Chondrocyte (in vitro differentiated cells): ENCODE measurements at regions not wholly inside any gene's neighbourhood (a gene's known extent, or its start where the extent isn't known, plus 50 kb on each side); places are given as distances from the start of the nearest gene placed in this dataset.
A peak's percentile ranks its signal among the peaks of the same experiment; 100 is the strongest.

Experiments
- DNase-seq: peaks from one replicate; pipeline ENCODE4 v3.0.0; 2021; ENCODE audit warnings: mixed read lengths, low spot score
- H3K27ac Mint-ChIP-seq: one replicate; pipeline ENCODE4 v1.8.0; 2021; ENCODE audit warnings: mild to moderate bottlenecking, moderate library complexity, mixed read lengths; ENCODE audit not compliant: unreplicated experiment
- H3K27me3 Mint-ChIP-seq: 2 replicates; pipeline ENCODE4 v1.8.0; 2021; ENCODE audit warnings: low read depth, mixed read lengths
- H3K36me3 Mint-ChIP-seq: 2 replicates; pipeline ENCODE4 v1.8.0; 2021; ENCODE audit warnings: low read depth, mixed read lengths
- H3K4me1 Mint-ChIP-seq: 2 replicates; pipeline ENCODE4 v1.8.0; 2021; ENCODE audit warnings: low read depth, mild to moderate bottlenecking, mixed read lengths
- H3K4me3 Mint-ChIP-seq: one replicate; pipeline ENCODE4 v1.8.0; 2021; ENCODE audit warnings: mild to moderate bottlenecking, moderate library complexity, mixed read lengths; ENCODE audit not compliant: unreplicated experiment
- H3K9me3 Mint-ChIP-seq: 2 replicates; pipeline ENCODE4 v1.8.0; 2021; ENCODE audit warnings: low read depth, mixed read lengths
- CTCF ChIP-seq: fragments of 200-600 bp; sonication (generic); IDR thresholded peaks from 2 replicates; pipeline ENCODE4 v1.5.0; 2021; ENCODE audit warnings: antibody characterized with exemption, mild to moderate bottlenecking, moderate library complexity

GRCh38 chr2:225916692-225917091 lies 517.2 kb downstream of the NYAP2 start:
- Mint-ChIP-seq H3K27ac (no peak overlapping the region), H3K27me3 (no peaks in the 10 kb centered on the region), H3K4me3 (no peak overlapping the region), H3K4me1 (no peaks in the 10 kb centered on the region), H3K9me3 (peaks cover 21% of the 10 kb centered on the region), H3K36me3 (peaks cover 8% of the 10 kb centered on the region)
- no peak for TF ChIP-seq CTCF
- DNase-seq = no peak

GRCh38 chr2:225911019-225911418 lies 511.5 kb downstream of the NYAP2 start:
- no peak for TF ChIP-seq CTCF
- no peaks in the 10 kb centered on the region for H3K27me3 Mint-ChIP-seq
- no peak overlapping the region for H3K4me3 Mint-ChIP-seq
- H3K36me3 Mint-ChIP-seq = peaks cover 3% of the 10 kb centered on the region
- peaks cover 7% of the 10 kb centered on the region for H3K4me1 Mint-ChIP-seq
- DNase-seq = no peak
- peaks cover 15% of the 10 kb centered on the region for H3K9me3 Mint-ChIP-seq
- no peak overlapping the region for H3K27ac Mint-ChIP-seq

- Mint-ChIP-seq H3K27me3 (no peaks in the 10 kb centered on the region), H3K36me3 (peaks cover 2% of the 10 kb centered on the region), H3K9me3 (peaks cover 15% of the 10 kb centered on the region), H3K4me1 (peaks cover 20% of the 10 kb centered on the region), H3K27ac (peak overlapping the region; percentile 90), H3K4me3 (no peak overlapping the region)
- DNase-seq = no peak
- TF ChIP-seq CTCF = no peak
These were observed 495.6 kb downstream of the NYAP2 start for GRCh38 chr2:225895126-225895525.

GRCh38 chr2:225894236-225894980 lies 494.9 kb downstream of the NYAP2 start:
- H3K27me3 Mint-ChIP-seq = no peaks in the 10 kb centered on the region
- peaks cover 13% of the 10 kb centered on the region for H3K9me3 Mint-ChIP-seq
- no peak for DNase-seq
- no peak overlapping the region for H3K4me3 Mint-ChIP-seq
- H3K4me1 Mint-ChIP-seq = peaks cover 23% of the 10 kb centered on the region
- peaks cover 2% of the 10 kb centered on the region for H3K36me3 Mint-ChIP-seq
- H3K27ac Mint-ChIP-seq = peak overlapping the region; percentile 90
- TF ChIP-seq CTCF = no peak

- no peak overlapping the region for H3K27ac Mint-ChIP-seq
- DNase-seq = no peak
- H3K36me3 Mint-ChIP-seq = no peaks in the 10 kb centered on the region
- TF ChIP-seq CTCF = no peak
- H3K4me3 Mint-ChIP-seq = no peak overlapping the region
- peaks cover 3% of the 10 kb centered on the region for H3K9me3 Mint-ChIP-seq
- H3K4me1 Mint-ChIP-seq = peaks cover 27% of the 10 kb centered on the region
- H3K27me3 Mint-ChIP-seq = no peaks in the 10 kb centered on the region
These were observed 493.6 kb downstream of the NYAP2 start for GRCh38 chr2:225893151-225893550.
